ENCODE measurements at regions not wholly inside any gene's neighbourhood (a gene's known extent, or its start where the extent isn't known, plus 50 kb on each side); places are given as distances from the start of the nearest gene placed in this dataset.

DNA sequence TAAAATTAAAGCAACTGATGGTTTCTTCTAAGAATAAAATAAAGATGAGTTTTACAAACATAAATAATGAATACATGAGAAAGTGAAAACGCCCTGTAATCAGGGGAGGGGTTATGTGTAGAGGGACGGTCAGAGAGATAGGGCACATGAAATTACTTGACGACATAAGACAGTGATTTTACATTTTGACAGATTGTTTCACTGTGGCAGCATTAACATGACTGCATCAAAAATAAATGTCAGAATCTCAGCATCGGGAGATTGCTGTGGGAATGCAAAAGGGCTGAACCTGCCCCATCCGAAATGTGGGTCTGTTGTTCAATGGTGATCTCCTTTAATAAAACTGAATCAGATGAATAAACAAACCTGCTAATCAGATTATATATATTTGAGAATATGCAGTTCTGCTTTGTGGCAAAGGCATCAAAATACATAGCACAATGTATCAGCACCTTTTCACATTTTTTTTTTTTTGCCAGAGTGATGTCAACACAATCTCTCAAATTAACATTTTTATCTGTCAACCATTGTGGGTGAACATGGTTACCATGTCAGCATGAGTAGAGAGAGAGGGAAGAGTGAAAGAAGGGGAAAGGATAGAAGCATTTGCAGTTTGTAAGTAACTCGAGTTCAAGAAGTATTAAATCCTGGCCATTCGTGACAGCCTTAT is 177.1 kb upstream of the MAN1A1 start:
- TF ChIP-seq POLR2A (IDR thresholded peaks at IDR 0.05) (no peak), EP300 (IDR thresholded peaks at IDR 0.05) (no peak), POLR2AphosphoS5 (IDR thresholded peaks at IDR 0.05) (no peak)
- TF ChIP-seq, protein P1, sequence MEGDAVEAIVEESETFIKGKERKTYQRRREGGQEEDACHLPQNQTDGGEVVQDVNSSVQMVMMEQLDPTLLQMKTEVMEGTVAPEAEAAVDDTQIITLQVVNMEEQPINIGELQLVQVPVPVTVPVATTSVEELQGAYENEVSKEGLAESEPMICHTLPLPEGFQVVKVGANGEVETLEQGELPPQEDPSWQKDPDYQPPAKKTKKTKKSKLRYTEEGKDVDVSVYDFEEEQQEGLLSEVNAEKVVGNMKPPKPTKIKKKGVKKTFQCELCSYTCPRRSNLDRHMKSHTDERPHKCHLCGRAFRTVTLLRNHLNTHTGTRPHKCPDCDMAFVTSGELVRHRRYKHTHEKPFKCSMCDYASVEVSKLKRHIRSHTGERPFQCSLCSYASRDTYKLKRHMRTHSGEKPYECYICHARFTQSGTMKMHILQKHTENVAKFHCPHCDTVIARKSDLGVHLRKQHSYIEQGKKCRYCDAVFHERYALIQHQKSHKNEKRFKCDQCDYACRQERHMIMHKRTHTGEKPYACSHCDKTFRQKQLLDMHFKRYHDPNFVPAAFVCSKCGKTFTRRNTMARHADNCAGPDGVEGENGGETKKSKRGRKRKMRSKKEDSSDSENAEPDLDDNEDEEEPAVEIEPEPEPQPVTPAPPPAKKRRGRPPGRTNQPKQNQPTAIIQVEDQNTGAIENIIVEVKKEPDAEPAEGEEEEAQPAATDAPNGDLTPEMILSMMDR (IDR thresholded peaks at IDR 0.05) = no peak

Data from gastroesophageal sphincter (tissue), 3 donors.